ENCODE measurements at regions not wholly inside any gene's neighbourhood (a gene's known extent, or its start where the extent isn't known, plus 50 kb on each side); places are given as distances from the start of the nearest gene placed in this dataset.
"Not testable (repeated sequence)": the region's sequence is repeated elsewhere in the genome, so short reads cannot be mapped to it uniquely, and the experiment has no call there.

DNA sequence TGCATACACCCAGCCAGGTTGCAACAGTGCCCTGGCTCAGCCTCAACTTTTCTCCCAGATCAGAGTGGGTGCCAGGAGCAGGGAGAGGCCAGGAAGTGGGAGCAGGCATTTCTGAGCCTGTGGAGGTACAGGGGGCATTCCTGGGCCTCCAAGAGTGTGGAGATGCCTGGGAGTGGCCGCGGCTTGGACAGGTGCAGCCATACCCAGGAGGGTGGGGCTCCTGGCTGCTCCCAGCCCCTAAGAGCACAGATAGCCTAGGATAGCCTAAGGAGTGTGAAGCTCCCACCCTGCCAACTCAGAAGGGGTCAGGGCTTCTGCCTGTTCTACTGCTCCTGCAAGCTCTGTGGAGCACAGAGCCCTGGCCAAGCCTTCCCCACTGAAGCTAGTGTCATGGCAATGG is 543.4 kb downstream of the RPL10L start:
- H3K27me3 ChIP-seq (ENCODE audit: insufficient read depth, low read length) = no peaks in the 10 kb centered on the region
- Mint-ChIP-seq H3K36me3 (ENCODE audit: low read depth, unreplicated experiment) (peaks cover 1% of the 10 kb centered on the region), H3K4me3 (ENCODE audit: unreplicated experiment) (no peak overlapping the region), H3K27me3 (ENCODE audit: low read depth, unreplicated experiment) (peaks cover 2% of the 10 kb centered on the region), H3K4me1 (ENCODE audit: low read depth, unreplicated experiment) (no peaks in the 10 kb centered on the region), H3K9me3 (ENCODE audit: unreplicated experiment) (peaks cover 6% of the 10 kb centered on the region), H3K27ac (ENCODE audit: unreplicated experiment) (no peak overlapping the region)
- H3K4me2 ChIP-seq (ENCODE audit: low read length) = no peak overlapping the region
- H3K36me3 ChIP-seq (ENCODE audit: insufficient read depth, low read length) = no peaks in the 10 kb centered on the region
- H2AFZ ChIP-seq (ENCODE audit: low read depth, low read length) = no peak overlapping the region
- H3K9ac ChIP-seq (ENCODE audit: low read length) = no peak overlapping the region
- DNase-seq (ENCODE audit: low read depth) = no peak
- H3K4me3 ChIP-seq (ENCODE audit: insufficient read depth, low read depth, low read length) = no peak overlapping the region
- H4K20me1 ChIP-seq (ENCODE audit: insufficient read depth, low read length) = no peaks in the 10 kb centered on the region
- no peak overlapping the region for H3K27ac ChIP-seq (ENCODE audit: low read depth, low read length)
- peaks cover 10% of the 10 kb centered on the region for H3K9me3 ChIP-seq (ENCODE audit: insufficient read depth, low read depth, low read length)
- TF ChIP-seq, protein P1, sequence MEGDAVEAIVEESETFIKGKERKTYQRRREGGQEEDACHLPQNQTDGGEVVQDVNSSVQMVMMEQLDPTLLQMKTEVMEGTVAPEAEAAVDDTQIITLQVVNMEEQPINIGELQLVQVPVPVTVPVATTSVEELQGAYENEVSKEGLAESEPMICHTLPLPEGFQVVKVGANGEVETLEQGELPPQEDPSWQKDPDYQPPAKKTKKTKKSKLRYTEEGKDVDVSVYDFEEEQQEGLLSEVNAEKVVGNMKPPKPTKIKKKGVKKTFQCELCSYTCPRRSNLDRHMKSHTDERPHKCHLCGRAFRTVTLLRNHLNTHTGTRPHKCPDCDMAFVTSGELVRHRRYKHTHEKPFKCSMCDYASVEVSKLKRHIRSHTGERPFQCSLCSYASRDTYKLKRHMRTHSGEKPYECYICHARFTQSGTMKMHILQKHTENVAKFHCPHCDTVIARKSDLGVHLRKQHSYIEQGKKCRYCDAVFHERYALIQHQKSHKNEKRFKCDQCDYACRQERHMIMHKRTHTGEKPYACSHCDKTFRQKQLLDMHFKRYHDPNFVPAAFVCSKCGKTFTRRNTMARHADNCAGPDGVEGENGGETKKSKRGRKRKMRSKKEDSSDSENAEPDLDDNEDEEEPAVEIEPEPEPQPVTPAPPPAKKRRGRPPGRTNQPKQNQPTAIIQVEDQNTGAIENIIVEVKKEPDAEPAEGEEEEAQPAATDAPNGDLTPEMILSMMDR (IDR thresholded peaks at IDR 0.05; ENCODE audit: insufficient read depth, low read depth, low read length) = no peak
- no peak for TF ChIP-seq EZH2 (IDR thresholded peaks at IDR 0.05; ENCODE audit: insufficient read depth, low read length)
- H3K4me1 ChIP-seq (ENCODE audit: insufficient read depth, low read length) = no peaks in the 10 kb centered on the region
- FAIRE-seq = no peak
- no peaks in the 10 kb centered on the region for H3K79me2 ChIP-seq (ENCODE audit: insufficient read depth, low read length)

DNA sequence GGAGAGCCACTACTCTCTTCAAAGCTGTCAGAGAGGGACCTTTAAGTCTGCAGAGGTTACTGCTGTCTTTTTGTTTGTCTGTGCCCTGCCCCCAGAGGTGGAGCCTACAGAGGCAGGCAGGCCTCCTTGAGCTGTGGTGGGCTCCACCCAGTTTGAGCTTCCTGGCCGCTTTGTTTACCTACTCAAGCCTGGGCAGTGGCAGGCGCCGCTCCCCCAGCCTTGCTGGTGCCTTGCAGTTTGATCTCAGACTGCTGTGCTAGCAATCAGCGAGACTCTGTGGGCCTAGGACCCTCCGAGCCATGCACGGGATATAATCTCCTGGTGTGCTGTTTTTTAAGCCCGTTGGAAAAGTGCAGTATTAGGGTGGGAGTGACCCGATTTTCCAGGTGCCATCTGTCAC is 550.7 kb downstream of the RPL10L start:
- H2AFZ ChIP-seq (ENCODE audit: low read depth, low read length); DNase-seq (ENCODE audit: low read depth); H3K4me3 ChIP-seq (ENCODE audit: insufficient read depth, low read depth, low read length); H3K79me2 ChIP-seq (ENCODE audit: insufficient read depth, low read length); H3K4me1 Mint-ChIP-seq (ENCODE audit: low read depth, unreplicated experiment); FAIRE-seq; H4K20me1 ChIP-seq (ENCODE audit: insufficient read depth, low read length); H3K27me3 Mint-ChIP-seq (ENCODE audit: low read depth, unreplicated experiment); H3K4me3 Mint-ChIP-seq (ENCODE audit: unreplicated experiment); H3K36me3 ChIP-seq (ENCODE audit: insufficient read depth, low read length); H3K36me3 Mint-ChIP-seq (ENCODE audit: low read depth, unreplicated experiment); H3K4me2 ChIP-seq (ENCODE audit: low read length); H3K9me3 ChIP-seq (ENCODE audit: insufficient read depth, low read depth, low read length); H3K4me1 ChIP-seq (ENCODE audit: insufficient read depth, low read length); H3K27ac ChIP-seq (ENCODE audit: low read depth, low read length); H3K27ac Mint-ChIP-seq (ENCODE audit: unreplicated experiment); H3K9ac ChIP-seq (ENCODE audit: low read length); H3K27me3 ChIP-seq (ENCODE audit: insufficient read depth, low read length): not testable (repeated sequence)
- H3K9me3 Mint-ChIP-seq (ENCODE audit: unreplicated experiment) = peaks cover 13% of the 10 kb centered on the region

DNA sequence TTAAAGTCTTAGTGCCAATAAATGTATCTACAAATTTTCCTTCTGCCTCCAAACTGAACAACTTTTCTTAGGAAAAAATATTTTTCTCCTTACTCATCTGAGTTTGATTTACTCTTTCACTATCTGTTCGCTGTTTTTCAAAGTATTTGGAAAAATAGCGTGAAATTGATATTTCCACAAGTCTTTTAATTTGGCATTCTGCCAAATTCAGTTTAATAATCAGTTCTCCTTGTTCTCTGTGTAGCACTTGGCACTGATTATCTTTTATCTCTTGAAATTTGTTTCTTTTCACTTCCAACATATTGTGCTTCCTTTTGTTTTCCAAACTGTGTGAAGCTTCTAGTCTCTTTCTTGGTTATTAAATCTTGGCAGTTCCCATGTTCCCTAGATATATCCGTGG is 559.8 kb downstream of the RPL10L start:
- H3K4me1 Mint-ChIP-seq (ENCODE audit: low read depth, unreplicated experiment) = peaks cover 4% of the 10 kb centered on the region
- H3K79me2 ChIP-seq (ENCODE audit: insufficient read depth, low read length) = no peaks in the 10 kb centered on the region
- no peak overlapping the region for H3K4me3 ChIP-seq (ENCODE audit: insufficient read depth, low read depth, low read length)
- H3K4me2 ChIP-seq (ENCODE audit: low read length) = no peak overlapping the region
- H2AFZ ChIP-seq (ENCODE audit: low read depth, low read length) = no peak overlapping the region
- no peaks in the 10 kb centered on the region for H3K9me3 ChIP-seq (ENCODE audit: insufficient read depth, low read depth, low read length)
- H3K27me3 ChIP-seq (ENCODE audit: insufficient read depth, low read length) = no peaks in the 10 kb centered on the region
- H3K4me1 ChIP-seq (ENCODE audit: insufficient read depth, low read length) = no peaks in the 10 kb centered on the region
- no peak overlapping the region for H3K27ac ChIP-seq (ENCODE audit: low read depth, low read length)
- DNase-seq (ENCODE audit: low read depth) (no peak), FAIRE-seq (no peak)
- no peaks in the 10 kb centered on the region for H3K36me3 Mint-ChIP-seq (ENCODE audit: low read depth, unreplicated experiment)
- H3K9me3 Mint-ChIP-seq (ENCODE audit: unreplicated experiment) = peaks cover 5% of the 10 kb centered on the region
- H3K4me3 Mint-ChIP-seq (ENCODE audit: unreplicated experiment) = no peak overlapping the region
- H3K27me3 Mint-ChIP-seq (ENCODE audit: low read depth, unreplicated experiment) = no peaks in the 10 kb centered on the region
- no peak overlapping the region for H3K27ac Mint-ChIP-seq (ENCODE audit: unreplicated experiment)
- TF ChIP-seq, protein P1 (IDR thresholded peaks at IDR 0.05; ENCODE audit: insufficient read depth, low read depth, low read length) = no peak
- TF ChIP-seq EZH2 (IDR thresholded peaks at IDR 0.05; ENCODE audit: insufficient read depth, low read length) = no peak
- no peak overlapping the region for H3K9ac ChIP-seq (ENCODE audit: low read length)
- no peaks in the 10 kb centered on the region for H3K36me3 ChIP-seq (ENCODE audit: insufficient read depth, low read length)
- H4K20me1 ChIP-seq (ENCODE audit: insufficient read depth, low read length) = no peaks in the 10 kb centered on the region
